Ishikawa (cell line): ENCODE measurements at regions not wholly inside any gene's neighbourhood (a gene's known extent, or its start where the extent isn't known, plus 50 kb on each side); places are given as distances from the start of the nearest gene placed in this dataset.

Experiments
- CEBPB ChIP-seq: IDR thresholded peaks from 2 replicates; pipeline ENCODE4 v1.6.1; 2012
- CREB1 ChIP-seq: IDR thresholded peaks from 2 replicates; pipeline ENCODE4 v1.6.1; 2012; ENCODE audit warnings: low read depth
- EGR1 ChIP-seq: IDR thresholded peaks from 2 replicates; pipeline ENCODE4 v1.6.1; 2012
- EP300 ChIP-seq: IDR thresholded peaks from 2 replicates; pipeline ENCODE4 v1.6.1; 2012; ENCODE audit warnings: borderline replicate concordance
- FOXM1 ChIP-seq: IDR thresholded peaks from 2 replicates; pipeline ENCODE4 v1.6.1; 2012; ENCODE audit warnings: low read depth, borderline replicate concordance
- MAX ChIP-seq: IDR thresholded peaks from 2 replicates; pipeline ENCODE4 v1.6.1; 2012
- NFIC ChIP-seq: IDR thresholded peaks from 2 replicates; pipeline ENCODE4 v1.6.1; 2012
- RAD21 ChIP-seq: IDR thresholded peaks from 2 replicates; pipeline ENCODE4 v1.6.1; 2012; ENCODE audit warnings: low read depth
- TAF1 ChIP-seq: IDR thresholded peaks from 2 replicates; pipeline ENCODE4 v1.6.1; 2012; ENCODE audit warnings: low read depth, mild to moderate bottlenecking
- TCF12 ChIP-seq: IDR thresholded peaks from 2 replicates; pipeline ENCODE4 v1.6.1; 2012; ENCODE audit warnings: low read depth
- TEAD4 ChIP-seq: IDR thresholded peaks from 2 replicates; pipeline ENCODE4 v1.6.1; 2012
- YY1 ChIP-seq: IDR thresholded peaks from 2 replicates; pipeline ENCODE4 v1.6.1; 2012; ENCODE audit warnings: low read depth
- ZBTB7A ChIP-seq: IDR thresholded peaks from 2 replicates; pipeline ENCODE4 v1.6.1; 2012; ENCODE audit warnings: low read depth
- TF ChIP-seq, protein P1 (sequence below): IDR thresholded peaks from 2 replicates; pipeline ENCODE4 v1.6.1; 2012
- TF ChIP-seq, protein P2 (sequence below): IDR thresholded peaks from 2 replicates; pipeline ENCODE4 v1.6.1; 2012; ENCODE audit warnings: low read depth, mild to moderate bottlenecking

DNA sequence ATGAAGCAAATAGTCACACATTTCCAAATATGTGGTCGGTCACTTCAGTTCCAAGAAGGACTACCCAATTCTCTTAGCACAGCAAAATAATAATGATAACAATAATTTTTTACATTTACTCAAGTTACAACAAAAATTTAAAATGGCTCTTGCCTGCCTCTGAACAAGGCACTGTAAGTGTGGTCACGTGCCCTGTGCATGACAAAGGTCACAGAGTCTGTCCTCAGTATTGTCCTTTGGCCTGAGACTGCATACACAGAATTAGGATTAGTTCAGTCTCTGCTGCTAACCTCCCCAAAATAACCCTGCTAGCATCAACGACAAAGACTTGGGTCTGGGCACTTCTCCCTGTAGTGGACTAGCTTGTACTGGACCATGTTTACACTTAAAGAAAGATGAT is 297.1 kb upstream of the DUSP10 start:
- TF ChIP-seq YY1: no peak
- TF ChIP-seq CEBPB: no peak
- TF ChIP-seq, protein P1, sequence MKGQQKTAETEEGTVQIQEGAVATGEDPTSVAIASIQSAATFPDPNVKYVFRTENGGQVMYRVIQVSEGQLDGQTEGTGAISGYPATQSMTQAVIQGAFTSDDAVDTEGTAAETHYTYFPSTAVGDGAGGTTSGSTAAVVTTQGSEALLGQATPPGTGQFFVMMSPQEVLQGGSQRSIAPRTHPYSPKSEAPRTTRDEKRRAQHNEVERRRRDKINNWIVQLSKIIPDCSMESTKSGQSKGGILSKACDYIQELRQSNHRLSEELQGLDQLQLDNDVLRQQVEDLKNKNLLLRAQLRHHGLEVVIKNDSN: no peak
- no peak for TF ChIP-seq TEAD4
- TF ChIP-seq EP300: no peak
- TF ChIP-seq RAD21: no peak
- TF ChIP-seq ZBTB7A: no peak
- no peak for TF ChIP-seq TAF1
- TF ChIP-seq, protein P2, sequence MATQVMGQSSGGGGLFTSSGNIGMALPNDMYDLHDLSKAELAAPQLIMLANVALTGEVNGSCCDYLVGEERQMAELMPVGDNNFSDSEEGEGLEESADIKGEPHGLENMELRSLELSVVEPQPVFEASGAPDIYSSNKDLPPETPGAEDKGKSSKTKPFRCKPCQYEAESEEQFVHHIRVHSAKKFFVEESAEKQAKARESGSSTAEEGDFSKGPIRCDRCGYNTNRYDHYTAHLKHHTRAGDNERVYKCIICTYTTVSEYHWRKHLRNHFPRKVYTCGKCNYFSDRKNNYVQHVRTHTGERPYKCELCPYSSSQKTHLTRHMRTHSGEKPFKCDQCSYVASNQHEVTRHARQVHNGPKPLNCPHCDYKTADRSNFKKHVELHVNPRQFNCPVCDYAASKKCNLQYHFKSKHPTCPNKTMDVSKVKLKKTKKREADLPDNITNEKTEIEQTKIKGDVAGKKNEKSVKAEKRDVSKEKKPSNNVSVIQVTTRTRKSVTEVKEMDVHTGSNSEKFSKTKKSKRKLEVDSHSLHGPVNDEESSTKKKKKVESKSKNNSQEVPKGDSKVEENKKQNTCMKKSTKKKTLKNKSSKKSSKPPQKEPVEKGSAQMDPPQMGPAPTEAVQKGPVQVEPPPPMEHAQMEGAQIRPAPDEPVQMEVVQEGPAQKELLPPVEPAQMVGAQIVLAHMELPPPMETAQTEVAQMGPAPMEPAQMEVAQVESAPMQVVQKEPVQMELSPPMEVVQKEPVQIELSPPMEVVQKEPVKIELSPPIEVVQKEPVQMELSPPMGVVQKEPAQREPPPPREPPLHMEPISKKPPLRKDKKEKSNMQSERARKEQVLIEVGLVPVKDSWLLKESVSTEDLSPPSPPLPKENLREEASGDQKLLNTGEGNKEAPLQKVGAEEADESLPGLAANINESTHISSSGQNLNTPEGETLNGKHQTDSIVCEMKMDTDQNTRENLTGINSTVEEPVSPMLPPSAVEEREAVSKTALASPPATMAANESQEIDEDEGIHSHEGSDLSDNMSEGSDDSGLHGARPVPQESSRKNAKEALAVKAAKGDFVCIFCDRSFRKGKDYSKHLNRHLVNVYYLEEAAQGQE: no peak
- no peak for TF ChIP-seq CREB1
- no peak for TF ChIP-seq EGR1
- TF ChIP-seq FOXM1: no peak
- no peak for TF ChIP-seq MAX
- TF ChIP-seq TCF12: no peak

DNA sequence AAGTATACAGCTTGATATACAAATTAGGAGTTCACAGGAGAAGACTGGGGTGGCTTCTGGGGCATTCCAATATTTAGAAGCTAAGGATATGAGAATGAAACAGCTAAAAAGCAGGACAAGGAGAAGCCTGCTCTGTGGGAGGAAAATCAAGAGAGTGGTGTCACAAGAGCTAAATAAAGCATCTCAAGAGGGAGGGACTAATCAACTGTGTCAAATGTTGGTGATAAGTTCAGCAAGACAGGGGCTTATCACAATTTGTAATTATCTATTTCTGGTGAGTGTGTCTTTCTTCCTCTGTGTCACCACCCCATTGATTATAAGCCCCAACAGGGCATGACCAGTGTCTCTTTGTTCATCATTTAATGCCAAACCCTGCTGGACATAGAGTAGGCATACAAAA is 295.8 kb upstream of the DUSP10 start:
- TF ChIP-seq CEBPB (no peak), NFIC (no peak), RAD21 (no peak), CREB1 (no peak), MAX (no peak), EGR1 (no peak), TEAD4 (no peak), EP300 (no peak), TAF1 (no peak), YY1 (no peak), TCF12 (no peak), ZBTB7A (no peak), FOXM1 (no peak)
- TF ChIP-seq, protein P2: no peak
- TF ChIP-seq, protein P1: no peak

GRCh38 chr1:222034790-222035189 is 292.9 kb upstream of the DUSP10 start:
- TF ChIP-seq ZBTB7A: no peak
- no peak for TF ChIP-seq CEBPB
- no peak for TF ChIP-seq EGR1
- no peak for TF ChIP-seq CREB1
- TF ChIP-seq TAF1: no peak
- TF ChIP-seq MAX: no peak
- TF ChIP-seq TEAD4: no peak
- TF ChIP-seq, protein P1: no peak
- no peak for TF ChIP-seq YY1
- TF ChIP-seq EP300: no peak
- no peak for TF ChIP-seq FOXM1
- no peak for TF ChIP-seq TCF12
- TF ChIP-seq RAD21: no peak
- TF ChIP-seq NFIC: no peak
- TF ChIP-seq, protein P2: no peak

- TF ChIP-seq MAX (no peak), YY1 (no peak), EGR1 (no peak), CREB1 (no peak), TEAD4 (no peak)
- TF ChIP-seq, protein P1: no peak
Observed at GRCh38 chr1:222033450-222033849, 291.6 kb upstream of the DUSP10 start.
